HL-60 (cell line): ENCODE measurements at regions not wholly inside any gene's neighbourhood (a gene's known extent, or its start where the extent isn't known, plus 50 kb on each side); places are given as distances from the start of the nearest gene placed in this dataset.

Experiments
- CTCF ChIP-seq: IDR thresholded peaks from one replicate; pipeline ENCODE4 v1.5.1; 2011; ENCODE audit warnings: low read length, control low read depth, inconsistent platforms; ENCODE audit not compliant: insufficient read depth
- REST ChIP-seq: IDR thresholded peaks from 2 replicates; pipeline ENCODE4 v1.6.1; 2012; ENCODE audit warnings: low read depth; ENCODE audit not compliant: insufficient replicate concordance

GRCh38 chr2:181142514-181142913 is 162.1 kb downstream of the UBE2E3 start:
- TF ChIP-seq CTCF (no peak), REST (no peak)
